OCI-LY7 (cell line): ENCODE measurements at regions not wholly inside any gene's neighbourhood (a gene's known extent, or its start where the extent isn't known, plus 50 kb on each side); places are given as distances from the start of the nearest gene placed in this dataset.

Experiments used
- BruUV-seq: library from RNA; stranded (reverse); fragments of 400-500 nt; replicated peaks from 2 replicates; lab custom pipeline; 2021; lab: Mats Ljungman, UMichigan
- CTCF ChIA-PET: fragments of 300-600 bp; sonication (Branson Sonifier 250); formaldehyde crosslinking; loops from one replicate; lab custom pipeline; 2022; ENCODE audit warnings: antibody characterized with exemption; ENCODE audit not compliant: unreplicated experiment; lab: Charles Lee
- POLR2A ChIA-PET: fragments of 300-600 bp; sonication (Branson Sonifier 250); formaldehyde crosslinking; loops from one replicate; lab custom pipeline; 2022; ENCODE audit warnings: antibody characterized with exemption; lab: Charles Lee
- DNase-seq: peaks from one replicate; pipeline ENCODE4 v3.0.0-alpha.2; 2015; ENCODE audit warnings: low spot score
- H2AFZ ChIP-seq: fragments of 200-600 bp; sonication (generic), shearing (Covaris generic); 2 replicates; pipeline ENCODE4 v1.6.1; 2014; ENCODE audit warnings: mild to moderate bottlenecking, antibody characterized with exemption, low read length, moderate library complexity
- H3K27ac ChIP-seq: fragments of 200-600 bp; sonication (generic); 2 replicates; pipeline ENCODE4 v1.5.1; 2014; ENCODE audit warnings: mixed run types, low read depth, mild to moderate bottlenecking, moderate library complexity, low read length, inconsistent platforms; ENCODE audit not compliant: poor library complexity, severe bottlenecking
- H3K36me3 ChIP-seq: fragments of 200-600 bp; sonication (generic); 2 replicates; pipeline ENCODE4 v1.6.1; 2014; ENCODE audit warnings: mild to moderate bottlenecking, antibody characterized with exemption, low read length, moderate library complexity, mixed read lengths; ENCODE audit not compliant: insufficient read depth
- H3K4me1 ChIP-seq: fragments of 200-600 bp; sonication (generic); 2 replicates; pipeline ENCODE4 v1.5.1; 2014; ENCODE audit warnings: mild to moderate bottlenecking, low read length; ENCODE audit not compliant: insufficient read depth, poor library complexity, severe bottlenecking
- H3K4me2 ChIP-seq: fragments of 200-600 bp; sonication (generic); 2 replicates; pipeline ENCODE4 v1.6.1; 2014; ENCODE audit warnings: mild to moderate bottlenecking, low read length
- H3K4me3 ChIP-seq: fragments of 200-600 bp; sonication (generic); 2 replicates; pipeline ENCODE4 v1.5.1; 2014; ENCODE audit warnings: mild to moderate bottlenecking, low read depth, low read length; ENCODE audit not compliant: poor library complexity, severe bottlenecking
- H3K79me2 ChIP-seq: fragments of 200-600 bp; sonication (generic); 2 replicates; pipeline ENCODE4 v1.6.1; 2016; ENCODE audit warnings: low read depth, mild to moderate bottlenecking, low read length, moderate library complexity, mixed read lengths; ENCODE audit not compliant: insufficient read depth
- H3K9me2 ChIP-seq: fragments of 200-600 bp; sonication (generic); 2 replicates; pipeline ENCODE4 v1.6.1; 2016; ENCODE audit warnings: mild to moderate bottlenecking, low read length, mixed read lengths; ENCODE audit not compliant: insufficient read depth
- H3K9me3 ChIP-seq: fragments of 200-600 bp; sonication (generic); 2 replicates; pipeline ENCODE4 v1.6.1; 2014; ENCODE audit warnings: mild to moderate bottlenecking, mixed run types, low read length, mixed read lengths
- H4K20me1 ChIP-seq: fragments of 200-600 bp; sonication (generic); 2 replicates; pipeline ENCODE4 v1.6.1; 2014; ENCODE audit warnings: mild to moderate bottlenecking, antibody characterized with exemption, low read length, moderate library complexity, mixed read lengths; ENCODE audit not compliant: insufficient read depth
- CTCF ChIP-seq: fragments of 200-600 bp; sonication (generic); conservative IDR thresholded peaks from 2 replicates; pipeline ENCODE4 v1.5.1; 2014; ENCODE audit warnings: mild to moderate bottlenecking, antibody characterized with exemption, low read length, moderate library complexity, mixed read lengths
- EZH2phosphoT487 ChIP-seq: fragments of 200-600 bp; sonication (generic); IDR thresholded peaks from 2 replicates; pipeline ENCODE4 v1.6.1; 2018; ENCODE audit warnings: low read depth, borderline replicate concordance, mild to moderate bottlenecking, mixed run types, antibody characterized with exemption, low read length, moderate library complexity, mixed read lengths
- intact Hi-C: fragments of 100-400 bp; cut with micrococcal nuclease; formaldehyde crosslinking; loops from one replicate; pipeline ENCODE4 v1.10.0; 2022; ENCODE audit not compliant: unreplicated experiment

GRCh38 chr3:55341502-55342031 lies 145.5 kb downstream of the WNT5A start:
- no peak for DNase-seq
- Histone ChIP-seq H3K9me3 (no peaks in the 10 kb centered on the region), H3K4me3 (no peak overlapping the region), H3K4me1 (no peaks in the 10 kb centered on the region), H3K27ac (no peak overlapping the region), H3K9me2 (no peaks in the 10 kb centered on the region), H3K36me3 (no peaks in the 10 kb centered on the region), H3K79me2 (no peaks in the 10 kb centered on the region), H3K4me2 (no peak overlapping the region), H2AFZ (no peak overlapping the region), H4K20me1 (no peaks in the 10 kb centered on the region)
- BruUV-seq = no TSS peak
- ChIA-PET POLR2A (interaction anchor here (0.7 to 0.8 kb wide), 2 partner anchors 55 to 197 kb away, joined by 3 read pairs; no protein-coding TSS in a partner anchor), CTCF (no interaction called here)
- intact Hi-C loops = no loop called here
- TF ChIP-seq EZH2phosphoT487 (no peak), CTCF (no peak)

DNA sequence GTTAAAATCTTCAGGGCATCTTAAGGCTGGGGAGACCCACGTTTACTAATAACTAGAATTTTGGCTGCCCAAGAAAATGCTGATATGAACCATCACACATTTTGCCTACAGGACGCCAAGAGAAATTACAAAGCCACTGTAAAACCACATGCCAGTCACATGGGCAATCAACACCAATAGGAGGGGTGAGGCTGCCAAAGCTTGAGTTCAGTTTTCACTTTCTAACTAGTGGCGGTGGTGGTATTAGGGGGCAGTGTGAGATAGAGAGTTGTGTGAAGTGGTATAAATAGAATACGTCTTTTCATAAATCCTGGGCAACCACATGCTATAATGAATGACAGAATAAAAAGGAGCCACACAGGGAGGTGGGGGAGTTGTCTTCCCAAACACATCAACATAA lies 147.3 kb downstream of the WNT5A start:
- H3K27ac ChIP-seq = no peak overlapping the region
- ChIA-PET CTCF (no interaction called here), POLR2A (no interaction called here)
- H3K36me3 ChIP-seq = no peaks in the 10 kb centered on the region
- no peak overlapping the region for H2AFZ ChIP-seq
- no TSS peak for BruUV-seq
- H3K4me2 ChIP-seq = no peak overlapping the region
- intact Hi-C loops = no loop called here
- no peaks in the 10 kb centered on the region for H3K9me3 ChIP-seq
- no peak overlapping the region for H3K4me3 ChIP-seq
- H3K79me2 ChIP-seq = no peaks in the 10 kb centered on the region
- H3K9me2 ChIP-seq = no peaks in the 10 kb centered on the region
- no peaks in the 10 kb centered on the region for H4K20me1 ChIP-seq
- TF ChIP-seq CTCF (no peak), EZH2phosphoT487 (no peak)
- no peak for DNase-seq
- no peaks in the 10 kb centered on the region for H3K4me1 ChIP-seq

GRCh38 chr3:55339390-55339789 lies 147.7 kb downstream of the WNT5A start:
- intact Hi-C loops = no loop called here
- no peak for DNase-seq
- ChIA-PET CTCF (no interaction called here), POLR2A (interaction anchor here (0.6 kb wide), 1 partner anchor 1799 kb away, joined by 5 read pairs; no protein-coding TSS in a partner anchor)
- H4K20me1 ChIP-seq = no peaks in the 10 kb centered on the region
- no peaks in the 10 kb centered on the region for H3K36me3 ChIP-seq
- no TSS peak for BruUV-seq
- H3K9me2 ChIP-seq = no peaks in the 10 kb centered on the region
- H3K4me2 ChIP-seq = no peak overlapping the region
- no peak for TF ChIP-seq EZH2phosphoT487
- TF ChIP-seq CTCF = no peak
- no peak overlapping the region for H3K4me3 ChIP-seq
- H3K9me3 ChIP-seq = no peaks in the 10 kb centered on the region
- H3K79me2 ChIP-seq = no peaks in the 10 kb centered on the region
- no peak overlapping the region for H3K27ac ChIP-seq
- no peak overlapping the region for H2AFZ ChIP-seq
- H3K4me1 ChIP-seq = no peaks in the 10 kb centered on the region
